Cardiac fibroblast (primary cell): ENCODE measurements at regions not wholly inside any gene's neighbourhood (a gene's known extent, or its start where the extent isn't known, plus 50 kb on each side); places are given as distances from the start of the nearest gene placed in this dataset.

Source experiments
- DNase-seq, 2 donors: peaks; one replicate each; pipeline versions ENCODE4 v3.0.0 to v3.0.0-alpha.2; 2010; ENCODE audit warnings: low read depth in 2 of 2
- H3K4me3 ChIP-seq, 2 donors: replicated peaks in 1 of 2; 1 replicate in 1 of 2; 2 replicates in 1 of 2; pipeline ENCODE4 v1.5.1; 2011; ENCODE audit warnings: low read depth in 2 of 2, low read length in 2 of 2, mild to moderate bottlenecking in 2 of 2, moderate library complexity in 1 of 2
- CTCF ChIP-seq: IDR thresholded peaks from one replicate; pipeline ENCODE4 v1.5.1; 2011; ENCODE audit warnings: low read depth, mild to moderate bottlenecking, low read length, inconsistent platforms

GRCh38 chr9:80906728-80907127, 782.6 kb downstream of the TLE1 start:
- no peak for TF ChIP-seq CTCF
- DNase-seq: no peak
- no peak overlapping the region for H3K4me3 ChIP-seq

GRCh38 chr9:80899208-80899607, 790.1 kb downstream of the TLE1 start:
- no peak for TF ChIP-seq CTCF
- peak in 1 of 2 donors; percentile 20 for DNase-seq
- H3K4me3 ChIP-seq: no peak overlapping the region

GRCh38 chr9:80893190-80893589, 796.2 kb downstream of the TLE1 start:
- TF ChIP-seq CTCF: no peak
- H3K4me3 ChIP-seq: no peak overlapping the region
- DNase-seq: no peak

- no peak for TF ChIP-seq CTCF
- no peak overlapping the region for H3K4me3 ChIP-seq
- DNase-seq: no peak
These were observed 796.6 kb downstream of the TLE1 start for GRCh38 chr9:80892703-80893102.

- no peak for TF ChIP-seq CTCF
- no peak for DNase-seq
These were observed 799.2 kb downstream of the TLE1 start for GRCh38 chr9:80890124-80890523.

GRCh38 chr9:80885894-80886293, 803.5 kb downstream of the TLE1 start:
- peak; percentile 9 to 38 for DNase-seq

More at GRCh38 chr9:80890124-80890523, 799.2 kb downstream of the TLE1 start:
- H3K4me3 ChIP-seq: no peak overlapping the region

More at GRCh38 chr9:80885894-80886293, 803.5 kb downstream of the TLE1 start:
- no peak overlapping the region for H3K4me3 ChIP-seq
- peak; percentile 3 for TF ChIP-seq CTCF
